ENCODE measurements at regions not wholly inside any gene's neighbourhood (a gene's known extent, or its start where the extent isn't known, plus 50 kb on each side); places are given as distances from the start of the nearest gene placed in this dataset.

DNA sequence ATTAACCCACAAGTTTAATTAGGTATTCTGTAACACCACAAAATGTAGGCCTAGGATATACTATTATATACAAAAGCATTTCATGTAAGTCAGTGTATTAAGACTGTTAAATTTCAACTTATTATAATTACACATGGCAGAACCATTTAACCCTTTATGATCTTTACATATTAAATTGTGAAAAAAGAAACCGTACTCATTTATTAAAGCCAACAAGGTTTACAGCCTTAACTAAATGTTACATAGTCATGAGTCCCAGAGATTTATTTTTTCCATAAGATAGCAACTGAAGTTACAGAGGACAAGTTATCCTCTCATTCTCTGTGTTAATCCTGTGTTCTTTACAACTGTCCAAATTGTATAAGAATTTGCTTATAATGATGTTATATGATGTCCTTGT is 615.8 kb upstream of the AGTR1 start:
- Mint-ChIP-seq H3K36me3 (ENCODE audit: low read depth) (no peaks in the 10 kb centered on the region), H3K9me3 (ENCODE audit: low read depth) (no peaks in the 10 kb centered on the region), H3K27me3 (ENCODE audit: low read depth) (no peaks in the 10 kb centered on the region), H3K4me1 (ENCODE audit: low read depth) (peaks cover 8% of the 10 kb centered on the region), H3K4me3 (ENCODE audit: unreplicated experiment) (no peak overlapping the region), H3K27ac (ENCODE audit: unreplicated experiment) (no peak overlapping the region)
- TF ChIP-seq, protein P1, sequence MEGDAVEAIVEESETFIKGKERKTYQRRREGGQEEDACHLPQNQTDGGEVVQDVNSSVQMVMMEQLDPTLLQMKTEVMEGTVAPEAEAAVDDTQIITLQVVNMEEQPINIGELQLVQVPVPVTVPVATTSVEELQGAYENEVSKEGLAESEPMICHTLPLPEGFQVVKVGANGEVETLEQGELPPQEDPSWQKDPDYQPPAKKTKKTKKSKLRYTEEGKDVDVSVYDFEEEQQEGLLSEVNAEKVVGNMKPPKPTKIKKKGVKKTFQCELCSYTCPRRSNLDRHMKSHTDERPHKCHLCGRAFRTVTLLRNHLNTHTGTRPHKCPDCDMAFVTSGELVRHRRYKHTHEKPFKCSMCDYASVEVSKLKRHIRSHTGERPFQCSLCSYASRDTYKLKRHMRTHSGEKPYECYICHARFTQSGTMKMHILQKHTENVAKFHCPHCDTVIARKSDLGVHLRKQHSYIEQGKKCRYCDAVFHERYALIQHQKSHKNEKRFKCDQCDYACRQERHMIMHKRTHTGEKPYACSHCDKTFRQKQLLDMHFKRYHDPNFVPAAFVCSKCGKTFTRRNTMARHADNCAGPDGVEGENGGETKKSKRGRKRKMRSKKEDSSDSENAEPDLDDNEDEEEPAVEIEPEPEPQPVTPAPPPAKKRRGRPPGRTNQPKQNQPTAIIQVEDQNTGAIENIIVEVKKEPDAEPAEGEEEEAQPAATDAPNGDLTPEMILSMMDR (IDR thresholded peaks at IDR 0.05): no peak
- no peak for DNase-seq (ENCODE audit: low spot score)

DNA sequence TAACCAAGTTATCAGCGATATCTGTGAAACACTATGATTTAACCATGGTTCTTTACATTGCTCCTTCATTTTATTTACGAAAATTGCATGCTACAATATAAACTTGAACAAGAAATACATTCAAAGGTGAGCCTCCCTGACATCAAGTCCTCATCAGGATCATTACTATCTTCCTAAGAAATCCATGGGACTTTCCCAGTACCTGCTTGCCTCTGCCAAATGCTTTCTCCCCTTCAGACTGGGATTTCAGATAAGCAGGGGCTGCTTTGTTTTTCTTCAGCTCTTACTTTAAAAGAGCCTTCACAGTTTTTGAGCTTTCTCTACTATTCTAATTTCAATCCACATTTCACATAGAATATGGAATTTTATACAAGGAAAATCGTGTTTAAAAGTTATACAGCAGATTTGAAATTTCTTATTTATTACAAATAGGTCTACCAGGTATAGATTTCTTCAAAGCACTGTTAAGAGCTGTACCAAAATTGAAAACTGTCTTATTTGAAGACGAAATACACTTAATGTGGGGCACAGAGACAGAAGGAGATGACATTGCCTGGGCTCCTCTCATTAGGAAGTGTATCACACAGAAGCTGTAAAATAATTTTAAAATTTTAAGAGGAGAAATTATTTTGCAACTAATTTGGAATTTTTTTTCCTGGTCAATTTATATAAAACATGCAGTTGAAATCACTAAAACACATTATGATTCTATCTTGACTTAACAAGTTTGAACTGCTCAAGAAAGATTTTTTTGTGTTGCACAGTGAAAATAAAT is 615.0 kb upstream of the AGTR1 start:
- Mint-ChIP-seq H3K36me3 (ENCODE audit: low read depth) (no peaks in the 10 kb centered on the region), H3K9me3 (ENCODE audit: low read depth) (no peaks in the 10 kb centered on the region), H3K4me1 (ENCODE audit: low read depth) (peaks cover 6% of the 10 kb centered on the region), H3K27ac (ENCODE audit: unreplicated experiment) (no peak overlapping the region), H3K4me3 (ENCODE audit: unreplicated experiment) (no peak overlapping the region), H3K27me3 (ENCODE audit: low read depth) (no peaks in the 10 kb centered on the region)
- DNase-seq (ENCODE audit: low spot score): no peak
- TF ChIP-seq, protein P1 (IDR thresholded peaks at IDR 0.05): no peak

DNA sequence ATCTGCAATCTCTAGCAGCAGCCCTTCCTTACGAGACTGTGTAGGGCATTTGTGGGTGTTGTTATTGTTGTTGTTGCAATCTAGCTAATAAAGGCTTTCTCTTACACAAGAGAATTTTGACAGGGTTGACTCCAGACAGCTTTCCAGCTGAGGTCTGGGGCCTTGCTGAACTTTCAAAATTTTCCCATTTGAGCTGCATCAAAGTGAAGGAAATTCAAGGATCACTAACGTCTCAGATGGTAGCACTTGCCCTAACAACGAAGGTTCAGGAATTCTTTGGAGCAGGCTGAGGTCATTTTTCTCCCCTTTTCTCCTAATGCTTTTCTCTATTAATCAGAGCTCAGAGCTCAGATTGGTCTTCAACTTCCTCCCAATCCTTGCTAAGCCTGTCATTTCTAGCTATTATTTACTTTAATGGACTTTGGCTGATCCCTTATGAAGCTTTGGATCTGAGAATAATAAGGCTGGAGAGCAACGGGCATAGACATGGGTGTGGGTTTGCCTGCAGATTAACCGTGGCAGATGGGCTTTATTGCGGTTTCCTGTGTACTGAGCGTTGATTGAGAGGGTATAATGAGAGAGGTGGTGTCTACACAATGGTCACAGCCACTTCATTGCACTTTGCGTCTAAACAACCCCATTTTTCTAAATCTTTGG is 614.0 kb upstream of the AGTR1 start:
- Mint-ChIP-seq H3K4me1 (ENCODE audit: low read depth) (peaks cover 2% of the 10 kb centered on the region), H3K27me3 (ENCODE audit: low read depth) (no peaks in the 10 kb centered on the region), H3K27ac (ENCODE audit: unreplicated experiment) (no peak overlapping the region), H3K9me3 (ENCODE audit: low read depth) (no peaks in the 10 kb centered on the region), H3K4me3 (ENCODE audit: unreplicated experiment) (no peak overlapping the region), H3K36me3 (ENCODE audit: low read depth) (no peaks in the 10 kb centered on the region)
- TF ChIP-seq, protein P1 (IDR thresholded peaks at IDR 0.05): no peak
- DNase-seq (ENCODE audit: low spot score): no peak

DNA sequence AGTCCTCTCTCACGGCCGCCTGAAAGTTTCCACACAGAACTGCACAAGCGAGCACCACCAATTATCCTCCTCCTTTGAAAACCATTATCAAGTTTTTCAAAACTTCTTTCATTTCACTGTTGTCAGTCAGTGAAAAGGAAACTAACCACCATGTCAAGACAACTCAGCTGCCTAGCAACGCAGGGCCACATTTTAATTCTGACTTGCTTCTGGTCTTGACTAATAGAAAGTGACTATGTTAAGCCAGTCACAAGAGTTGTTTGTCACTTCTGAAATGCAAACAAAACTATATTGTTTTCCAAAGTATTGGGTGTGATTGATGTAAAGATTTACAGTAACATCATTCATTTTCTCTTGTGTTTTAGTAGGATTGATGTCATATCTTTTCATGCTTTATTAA is 612.8 kb upstream of the AGTR1 start:
- TF ChIP-seq, protein P1 (IDR thresholded peaks at IDR 0.05): no peak
- H3K4me3 Mint-ChIP-seq (ENCODE audit: unreplicated experiment): no peak overlapping the region
- no peaks in the 10 kb centered on the region for H3K9me3 Mint-ChIP-seq (ENCODE audit: low read depth)
- no peak for DNase-seq (ENCODE audit: low spot score)
- H3K27me3 Mint-ChIP-seq (ENCODE audit: low read depth): no peaks in the 10 kb centered on the region
- no peaks in the 10 kb centered on the region for H3K36me3 Mint-ChIP-seq (ENCODE audit: low read depth)
- H3K27ac Mint-ChIP-seq (ENCODE audit: unreplicated experiment): no peak overlapping the region
- peaks cover 6% of the 10 kb centered on the region for H3K4me1 Mint-ChIP-seq (ENCODE audit: low read depth)

- TF ChIP-seq, protein P1 (IDR thresholded peaks at IDR 0.05): no peak
Observed at GRCh38 chr3:148087601-148088371, 609.9 kb upstream of the AGTR1 start.

More at GRCh38 chr3:148087601-148088371, 609.9 kb upstream of the AGTR1 start:
- no peak overlapping the region for H3K27ac Mint-ChIP-seq (ENCODE audit: unreplicated experiment)
- no peaks in the 10 kb centered on the region for H3K9me3 Mint-ChIP-seq (ENCODE audit: low read depth)
- peaks cover 6% of the 10 kb centered on the region for H3K4me1 Mint-ChIP-seq (ENCODE audit: low read depth)
- H3K4me3 Mint-ChIP-seq (ENCODE audit: unreplicated experiment): no peak overlapping the region
- H3K27me3 Mint-ChIP-seq (ENCODE audit: low read depth): no peaks in the 10 kb centered on the region
- H3K36me3 Mint-ChIP-seq (ENCODE audit: low read depth): no peaks in the 10 kb centered on the region
- no peak for DNase-seq (ENCODE audit: low spot score)

Data from chondrocyte (in vitro differentiated cells).